PC-3 (cell line): ENCODE measurements at regions not wholly inside any gene's neighbourhood (a gene's known extent, or its start where the extent isn't known, plus 50 kb on each side); places are given as distances from the start of the nearest gene placed in this dataset.

Experiments used
- ATAC-seq: fragments of 200-7000 bp; cut with Tn5 transposase; 2 replicates; pipeline ENCODE4 v1.9.1; 2020; ENCODE audit warnings: mild to moderate bottlenecking, moderate library complexity
- BruUV-seq: library from RNA; stranded (reverse); fragments of 400-500 nt; replicated peaks from 2 replicates; lab custom pipeline; 2021; lab: Mats Ljungman, UMichigan
- CTCF ChIA-PET: fragments of 300-600 bp; sonication (Branson Sonifier 250); formaldehyde crosslinking; loops from one replicate; lab custom pipeline; 2022; ENCODE audit warnings: antibody characterized with exemption; lab: Charles Lee
- POLR2A ChIA-PET: fragments of 300-600 bp; sonication (Branson Sonifier 250); formaldehyde crosslinking; loops from one replicate; lab custom pipeline; 2022; ENCODE audit warnings: antibody characterized with exemption; ENCODE audit not compliant: unreplicated experiment; lab: Charles Lee
- DNase-seq: peaks from one replicate; pipeline ENCODE4 v3.0.0-alpha.2; 2015
- H2AFZ ChIP-seq: fragments of 300-600 bp; sonication (generic); 2 replicates; pipeline ENCODE4 v1.6.0; 2016; ENCODE audit warnings: antibody characterized with exemption, low read length
- H3F3A ChIP-seq: fragments of 300-600 bp; sonication (generic); one replicate; pipeline ENCODE4 v1.6.0; 2017; ENCODE audit warnings: antibody characterized with exemption, low read length, control low read depth, mild to moderate bottlenecking; ENCODE audit not compliant: unreplicated experiment
- H3K27ac ChIP-seq: fragments of 300-600 bp; sonication (generic); 2 replicates; pipeline ENCODE4 v1.5.1; 2016; ENCODE audit warnings: mild to moderate bottlenecking, low read length
- H3K27me3 ChIP-seq: fragments of 300-600 bp; sonication (generic); 2 replicates; pipeline ENCODE4 v1.6.1; 2016; ENCODE audit warnings: low read length, mixed read lengths
- H3K36me3 ChIP-seq: fragments of 300-600 bp; sonication (generic); 2 replicates; pipeline ENCODE4 v1.6.1; 2016; ENCODE audit warnings: low read depth, mixed run types, low read length, mixed read lengths
- H3K4me1 ChIP-seq: fragments of 300-600 bp; sonication (generic); 2 replicates; pipeline ENCODE4 v1.5.1; 2016; ENCODE audit warnings: low read length; ENCODE audit not compliant: insufficient read depth
- H3K4me2 ChIP-seq: fragments of 300-600 bp; sonication (generic); 2 replicates; pipeline ENCODE4 v1.6.0; 2016; ENCODE audit warnings: low read length
- H3K4me3 ChIP-seq: fragments of 300-600 bp; sonication (generic); 2 replicates; pipeline ENCODE4 v1.5.1; 2016; ENCODE audit warnings: mild to moderate bottlenecking, low read length, mixed read lengths
- H3K79me2 ChIP-seq: fragments of 300-600 bp; sonication (generic); 2 replicates; pipeline ENCODE4 v1.6.1; 2017; ENCODE audit warnings: low read length, mixed read lengths
- H3K9ac ChIP-seq: fragments of 300-600 bp; sonication (generic); 2 replicates; pipeline ENCODE4 v1.6.0; 2016; ENCODE audit warnings: mild to moderate bottlenecking, low read length
- H3K9me2 ChIP-seq: fragments of 300-600 bp; sonication (generic); replicated peaks from 2 replicates; pipeline ENCODE4 v1.6.1; 2016; ENCODE audit warnings: mixed run types, low read length, mixed read lengths
- H3K9me3 ChIP-seq: fragments of 300-600 bp; sonication (generic); 2 replicates; pipeline ENCODE4 v1.6.1; 2016; ENCODE audit warnings: low read length, mixed read lengths
- H4K20me1 ChIP-seq: fragments of 300-600 bp; sonication (generic); 2 replicates; pipeline ENCODE4 v1.6.1; 2016; ENCODE audit warnings: low read length, mixed read lengths
- EZH2 ChIP-seq: fragments of 300-600 bp; sonication (generic); IDR thresholded peaks from one replicate; pipeline ENCODE4 v1.6.1; 2017; ENCODE audit warnings: antibody characterized with exemption, mild to moderate bottlenecking, low read length; ENCODE audit not compliant: unreplicated experiment
- EZH2phosphoT487 ChIP-seq: fragments of 300-600 bp; sonication (generic); IDR thresholded peaks from 2 replicates; pipeline ENCODE4 v1.6.1; 2018; ENCODE audit warnings: mild to moderate bottlenecking, antibody characterized with exemption, low read length, borderline replicate concordance
- intact Hi-C: fragments of 100-400 bp; cut with micrococcal nuclease; formaldehyde crosslinking; loops from 2 replicates; pipeline ENCODE4 v1.9.0; 2023
- TF ChIP-seq, protein P1 (sequence below): fragments of 300-600 bp; sonication (generic); conservative IDR thresholded peaks from 2 replicates; pipeline ENCODE4 v1.5.1; 2017; ENCODE audit warnings: antibody characterized with exemption, low read depth, mild to moderate bottlenecking, low read length

GRCh38 chr3:127100459-127101410 is 92.2 kb upstream of the PRR23E start:
- POLR2A ChIA-PET, result no interaction called here
- Histone ChIP-seq H2AFZ (no peak overlapping the region), H3F3A (no peaks in the 10 kb centered on the region), H3K27me3 (no peaks in the 10 kb centered on the region), H3K9ac (no peak overlapping the region), H3K9me2 (no peaks in the 10 kb centered on the region), H3K36me3 (no peaks in the 10 kb centered on the region), H3K4me1 (no peaks in the 10 kb centered on the region), H3K9me3 (no peaks in the 10 kb centered on the region), H3K79me2 (no peaks in the 10 kb centered on the region), H4K20me1 (no peaks in the 10 kb centered on the region), H3K27ac (no peak overlapping the region), H3K4me3 (no peak overlapping the region), H3K4me2 (no peak overlapping the region)
- intact Hi-C loops, result no loop called here
- TF ChIP-seq EZH2 (no peak), EZH2phosphoT487 (no peak)
- TF ChIP-seq, protein P1, sequence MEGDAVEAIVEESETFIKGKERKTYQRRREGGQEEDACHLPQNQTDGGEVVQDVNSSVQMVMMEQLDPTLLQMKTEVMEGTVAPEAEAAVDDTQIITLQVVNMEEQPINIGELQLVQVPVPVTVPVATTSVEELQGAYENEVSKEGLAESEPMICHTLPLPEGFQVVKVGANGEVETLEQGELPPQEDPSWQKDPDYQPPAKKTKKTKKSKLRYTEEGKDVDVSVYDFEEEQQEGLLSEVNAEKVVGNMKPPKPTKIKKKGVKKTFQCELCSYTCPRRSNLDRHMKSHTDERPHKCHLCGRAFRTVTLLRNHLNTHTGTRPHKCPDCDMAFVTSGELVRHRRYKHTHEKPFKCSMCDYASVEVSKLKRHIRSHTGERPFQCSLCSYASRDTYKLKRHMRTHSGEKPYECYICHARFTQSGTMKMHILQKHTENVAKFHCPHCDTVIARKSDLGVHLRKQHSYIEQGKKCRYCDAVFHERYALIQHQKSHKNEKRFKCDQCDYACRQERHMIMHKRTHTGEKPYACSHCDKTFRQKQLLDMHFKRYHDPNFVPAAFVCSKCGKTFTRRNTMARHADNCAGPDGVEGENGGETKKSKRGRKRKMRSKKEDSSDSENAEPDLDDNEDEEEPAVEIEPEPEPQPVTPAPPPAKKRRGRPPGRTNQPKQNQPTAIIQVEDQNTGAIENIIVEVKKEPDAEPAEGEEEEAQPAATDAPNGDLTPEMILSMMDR, result no peak
- ATAC-seq (no peak), DNase-seq (no peak)
- CTCF ChIA-PET, result no interaction called here
- no TSS peak for BruUV-seq

- DNase-seq (no peak), ATAC-seq (no peak)
- Histone ChIP-seq H3K79me2 (no peaks in the 10 kb centered on the region), H3K4me3 (no peak overlapping the region), H3K9ac (no peak overlapping the region), H3K9me2 (no peaks in the 10 kb centered on the region), H3K36me3 (no peaks in the 10 kb centered on the region), H3K4me2 (no peak overlapping the region), H3K27me3 (no peaks in the 10 kb centered on the region), H4K20me1 (no peaks in the 10 kb centered on the region), H3K27ac (no peak overlapping the region), H3K4me1 (no peaks in the 10 kb centered on the region), H3K9me3 (no peaks in the 10 kb centered on the region), H3F3A (no peaks in the 10 kb centered on the region), H2AFZ (no peak overlapping the region)
- intact Hi-C loops, result no loop called here
- POLR2A ChIA-PET, result no interaction called here
- BruUV-seq, result no TSS peak
- TF ChIP-seq EZH2phosphoT487 (no peak), EZH2 (no peak)
- TF ChIP-seq, protein P1, result no peak
- CTCF ChIA-PET, result no interaction called here
Observed at GRCh38 chr3:127101411-127102187, 91.3 kb upstream of the PRR23E start.

GRCh38 chr3:127102188-127102520 is 90.8 kb upstream of the PRR23E start:
- H3K27ac ChIP-seq, result no peak overlapping the region
- H3K4me2 ChIP-seq, result no peak overlapping the region
- no peaks in the 10 kb centered on the region for H3K9me3 ChIP-seq
- no peaks in the 10 kb centered on the region for H4K20me1 ChIP-seq
- ChIA-PET POLR2A (no interaction called here), CTCF (no interaction called here)
- H3K9me2 ChIP-seq, result no peaks in the 10 kb centered on the region
- BruUV-seq, result no TSS peak
- no peak overlapping the region for H3K9ac ChIP-seq
- H2AFZ ChIP-seq, result no peak overlapping the region
- no peaks in the 10 kb centered on the region for H3F3A ChIP-seq
- intact Hi-C loops, result no loop called here
- H3K27me3 ChIP-seq, result no peaks in the 10 kb centered on the region
- no peaks in the 10 kb centered on the region for H3K79me2 ChIP-seq
- H3K4me3 ChIP-seq, result no peak overlapping the region
- DNase-seq, result no peak
- ATAC-seq, result no peak
- no peaks in the 10 kb centered on the region for H3K36me3 ChIP-seq
- TF ChIP-seq EZH2 (no peak), EZH2phosphoT487 (no peak)
- TF ChIP-seq, protein P1, result no peak
- no peaks in the 10 kb centered on the region for H3K4me1 ChIP-seq
